ENCODE measurements at regions not wholly inside any gene's neighbourhood (a gene's known extent, or its start where the extent isn't known, plus 50 kb on each side); places are given as distances from the start of the nearest gene placed in this dataset.
"Not testable (repeated sequence)": the region's sequence is repeated elsewhere in the genome, so short reads cannot be mapped to it uniquely, and the experiment has no call there.

DNA sequence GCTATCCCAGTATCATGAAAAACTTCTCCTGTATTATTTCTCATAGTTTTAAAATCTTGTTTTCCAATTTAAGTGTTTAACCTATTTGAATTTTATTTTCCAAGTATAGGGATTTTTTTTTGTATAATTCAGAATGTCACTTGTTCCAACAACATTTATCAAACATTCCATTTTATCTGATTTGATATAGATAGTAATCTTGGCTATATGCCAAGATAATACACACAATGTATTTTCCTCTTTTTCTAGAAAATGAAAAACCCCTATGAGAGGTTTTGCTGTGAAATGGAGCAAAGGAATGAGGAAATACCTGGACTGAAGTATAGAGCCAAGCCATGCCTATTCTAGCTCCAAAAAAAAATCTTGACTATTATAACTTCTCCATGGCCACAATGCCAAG lies 628.9 kb downstream of the HTR1B start:
- no peak overlapping the region for H3K27ac ChIP-seq
- no peak for DNase-seq (ENCODE audit: low spot score)
- H3K4me3 ChIP-seq: no peak overlapping the region
- TF ChIP-seq, protein P1, sequence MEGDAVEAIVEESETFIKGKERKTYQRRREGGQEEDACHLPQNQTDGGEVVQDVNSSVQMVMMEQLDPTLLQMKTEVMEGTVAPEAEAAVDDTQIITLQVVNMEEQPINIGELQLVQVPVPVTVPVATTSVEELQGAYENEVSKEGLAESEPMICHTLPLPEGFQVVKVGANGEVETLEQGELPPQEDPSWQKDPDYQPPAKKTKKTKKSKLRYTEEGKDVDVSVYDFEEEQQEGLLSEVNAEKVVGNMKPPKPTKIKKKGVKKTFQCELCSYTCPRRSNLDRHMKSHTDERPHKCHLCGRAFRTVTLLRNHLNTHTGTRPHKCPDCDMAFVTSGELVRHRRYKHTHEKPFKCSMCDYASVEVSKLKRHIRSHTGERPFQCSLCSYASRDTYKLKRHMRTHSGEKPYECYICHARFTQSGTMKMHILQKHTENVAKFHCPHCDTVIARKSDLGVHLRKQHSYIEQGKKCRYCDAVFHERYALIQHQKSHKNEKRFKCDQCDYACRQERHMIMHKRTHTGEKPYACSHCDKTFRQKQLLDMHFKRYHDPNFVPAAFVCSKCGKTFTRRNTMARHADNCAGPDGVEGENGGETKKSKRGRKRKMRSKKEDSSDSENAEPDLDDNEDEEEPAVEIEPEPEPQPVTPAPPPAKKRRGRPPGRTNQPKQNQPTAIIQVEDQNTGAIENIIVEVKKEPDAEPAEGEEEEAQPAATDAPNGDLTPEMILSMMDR (IDR thresholded peaks at IDR 0.05): no peak

DNA sequence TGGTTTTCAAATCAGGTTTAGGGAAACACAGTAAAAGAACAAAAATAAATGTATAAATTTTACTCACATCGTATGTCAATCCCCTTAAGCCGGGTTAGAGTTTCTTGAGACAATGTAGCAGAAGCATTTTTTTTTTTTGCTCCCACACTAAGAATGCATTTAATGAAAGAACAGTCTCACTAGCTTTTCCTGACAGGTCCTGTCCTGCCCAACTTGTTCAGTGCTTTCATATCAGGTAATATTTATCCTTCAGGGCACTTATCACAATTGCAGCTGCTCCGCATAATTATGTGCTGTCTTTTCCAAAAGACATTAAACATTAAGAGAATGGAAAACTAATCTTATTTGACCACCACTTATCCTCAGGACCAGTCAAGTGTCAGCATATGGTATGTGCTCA lies 632.0 kb downstream of the HTR1B start:
- no peak overlapping the region for H3K27ac ChIP-seq
- TF ChIP-seq, protein P1 (IDR thresholded peaks at IDR 0.05): no peak

DNA sequence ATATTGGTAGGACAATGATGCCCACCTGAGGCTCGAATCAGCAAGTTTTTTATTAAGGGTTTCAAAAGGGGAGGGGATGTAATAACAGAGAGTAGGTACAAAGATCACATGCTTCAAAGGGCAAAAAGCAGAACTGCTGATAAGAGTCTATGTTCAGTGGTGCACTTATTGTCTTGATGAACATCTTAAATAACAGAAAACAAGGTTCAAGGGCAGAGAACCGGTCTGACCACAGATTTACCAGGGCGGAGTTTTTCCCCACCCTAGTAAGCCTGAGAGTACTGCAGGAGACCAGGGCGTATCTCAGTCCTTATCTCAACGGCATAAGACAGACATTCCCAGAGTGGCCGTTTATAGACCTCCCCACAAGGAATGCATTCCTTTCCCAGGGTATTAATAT lies 639.7 kb downstream of the HTR1B start:
- not testable (repeated sequence) for H3K4me3 ChIP-seq; H3K27ac ChIP-seq; DNase-seq (ENCODE audit: low spot score)

More for the DNA sequence above, 632.0 kb downstream of the HTR1B start:
- DNase-seq (ENCODE audit: low spot score): no peak
- H3K4me3 ChIP-seq: no peak overlapping the region

DNA sequence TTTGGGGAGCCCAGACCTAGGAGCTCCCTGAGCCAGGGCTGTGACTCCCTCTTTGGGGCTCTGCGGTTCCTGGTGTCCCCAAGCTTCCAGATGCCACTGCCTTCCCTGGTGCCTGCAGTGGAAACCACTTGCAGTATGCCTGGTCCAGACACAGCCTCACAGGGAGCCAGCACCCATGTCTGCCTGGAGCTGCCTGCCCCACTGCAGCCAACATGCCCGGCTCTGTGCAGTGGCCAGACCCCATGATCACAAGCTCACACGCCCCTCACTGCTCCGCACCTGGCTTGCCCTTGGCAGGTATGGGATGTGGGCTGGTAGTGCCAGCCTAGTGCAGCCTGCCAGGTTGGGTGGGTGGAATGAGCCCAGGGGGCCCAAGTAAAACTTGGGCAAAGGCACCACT lies 644.8 kb downstream of the HTR1B start:
- no peak for DNase-seq (ENCODE audit: low spot score)
- TF ChIP-seq, protein P1 (IDR thresholded peaks at IDR 0.05): no peak
- Histone ChIP-seq H3K4me3 (no peak overlapping the region), H3K27ac (no peak overlapping the region)

DNA sequence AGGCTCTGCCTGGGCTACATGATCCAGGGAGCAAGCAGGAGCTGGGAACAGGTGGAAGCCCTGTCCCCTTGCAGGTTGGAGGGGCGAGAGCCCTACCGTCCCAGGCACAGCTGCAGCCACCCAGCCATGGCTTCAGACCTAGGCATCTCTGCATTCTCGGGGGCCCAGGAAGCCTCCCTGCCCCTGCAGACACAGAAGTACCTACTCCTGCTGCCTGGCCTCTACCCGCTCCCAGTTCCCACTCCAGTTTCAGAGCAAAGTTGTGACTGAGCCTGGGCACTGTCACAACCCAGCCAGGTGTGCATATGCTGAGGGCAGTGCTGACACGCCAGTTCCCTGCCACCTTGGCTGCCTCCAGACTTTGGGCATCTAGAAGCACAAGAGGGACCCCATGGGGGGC lies 645.9 kb downstream of the HTR1B start:
- H3K4me3 ChIP-seq: no peak overlapping the region
- H3K27ac ChIP-seq: no peak overlapping the region
- TF ChIP-seq, protein P1 (IDR thresholded peaks at IDR 0.05): no peak
- no peak for DNase-seq (ENCODE audit: low spot score)

DNA sequence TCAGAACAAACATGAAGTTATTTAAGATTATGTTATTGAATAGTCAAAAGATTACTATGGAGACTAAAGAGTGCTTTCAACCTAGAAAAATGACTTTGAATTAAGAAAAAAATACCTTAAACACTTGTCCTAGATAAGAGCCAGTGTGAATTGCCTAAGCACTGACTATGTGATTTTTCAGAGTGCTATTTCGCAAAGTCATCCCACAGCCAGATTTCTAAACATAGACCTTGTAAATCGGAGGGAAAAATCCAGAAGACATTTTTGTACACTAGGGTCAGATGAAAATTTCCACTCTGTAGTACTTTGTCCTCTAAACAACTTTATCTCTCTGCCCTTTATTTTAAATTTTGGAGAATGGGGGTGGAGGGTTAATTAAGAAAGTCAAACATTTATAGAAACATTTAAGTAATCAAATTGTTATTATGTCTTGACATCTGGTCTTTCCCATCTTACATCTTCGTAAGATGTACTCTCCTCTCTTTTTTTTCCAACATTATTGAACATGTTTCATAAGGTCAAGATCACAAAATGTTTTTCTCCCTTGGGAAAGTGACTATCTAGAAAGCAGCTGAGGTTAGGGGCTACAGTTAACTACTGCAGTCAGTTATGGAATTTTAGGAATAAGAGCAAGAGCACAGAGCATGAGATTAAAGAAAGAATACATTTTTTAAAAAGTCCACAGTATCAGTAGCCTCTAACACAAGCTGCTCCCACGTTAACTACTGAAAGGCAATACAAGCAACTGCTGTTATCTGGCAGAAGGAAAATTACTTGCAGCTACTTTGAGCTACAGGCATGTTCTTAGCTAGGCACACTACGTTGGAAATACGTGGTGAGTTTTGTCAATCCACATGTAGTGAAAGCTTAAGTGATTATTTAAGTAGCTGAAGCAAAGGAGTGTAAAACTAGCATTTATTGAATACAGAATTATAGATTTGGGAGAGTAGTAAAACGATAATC lies 648.5 kb downstream of the HTR1B start:
- Histone ChIP-seq H3K27ac (peak overlapping the region; percentile 28 to 32), H3K4me3 (no peak overlapping the region)
- TF ChIP-seq, protein P1 (IDR thresholded peaks at IDR 0.05): no peak
- no peak for DNase-seq (ENCODE audit: low spot score)

DNA sequence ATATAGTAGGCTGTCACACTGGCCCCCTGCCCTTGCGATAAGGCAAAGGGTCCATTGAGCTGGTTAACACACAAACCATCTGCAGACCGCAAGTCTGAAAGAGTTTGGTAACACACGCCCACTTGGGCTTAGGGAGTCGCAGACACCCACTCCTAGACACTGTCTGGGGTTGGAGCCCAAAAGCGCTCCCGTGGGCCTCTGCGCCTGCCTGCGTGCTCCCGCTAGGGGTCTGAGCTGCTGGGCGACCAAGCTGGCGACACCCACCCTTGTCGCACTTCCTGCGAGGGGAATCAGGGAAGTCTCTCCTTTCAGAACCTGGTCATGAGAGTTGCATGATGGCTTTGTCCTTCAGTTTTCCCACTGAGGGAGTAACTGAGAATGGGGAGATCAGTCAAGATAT lies 653.0 kb downstream of the HTR1B start:
- TF ChIP-seq, protein P1 (IDR thresholded peaks at IDR 0.05): no peak
- H3K27ac ChIP-seq: no peak overlapping the region
- DNase-seq (ENCODE audit: low spot score): no peak

More for the DNA sequence above, 653.0 kb downstream of the HTR1B start:
- no peak overlapping the region for H3K4me3 ChIP-seq
